Upper lobe of left lung (tissue), 4 donors: ENCODE measurements at regions not wholly inside any gene's neighbourhood (a gene's known extent, or its start where the extent isn't known, plus 50 kb on each side); places are given as distances from the start of the nearest gene placed in this dataset.
"Not testable (repeated sequence)": the region's sequence is repeated elsewhere in the genome, so short reads cannot be mapped to it uniquely, and the experiment has no call there.

ENCODE experiments used
- EP300 ChIP-seq, 4 donors: sonication (generic); formaldehyde crosslinking; IDR thresholded peaks; one replicate each; pipeline ENCODE4 v1.5.1; 2017; ENCODE audit warnings: antibody characterized with exemption in 4 of 4, control low read depth in 2 of 4
- POLR2A ChIP-seq, 4 donors: fragments of 450-650 bp; IDR thresholded peaks; one replicate each; pipeline ENCODE4 v1.5.1; 2016 to 2017; ENCODE audit warnings: antibody characterized with exemption in 4 of 4, mild to moderate bottlenecking in 2 of 4
- POLR2AphosphoS5 ChIP-seq, 2 donors: sonication (generic); formaldehyde crosslinking; IDR thresholded peaks; one replicate each; pipeline ENCODE4 v1.5.1; 2017; ENCODE audit warnings: antibody characterized with exemption in 2 of 2
- TF ChIP-seq, protein P1 (sequence below), 6 experiments: fragments of 450-650 bp in 4 of 6; fragments of 200-600 bp in 2 of 6; sonication (generic) in 2 of 6; IDR thresholded peaks; one replicate each; pipeline ENCODE4 v1.5.1; 2016 to 2019; ENCODE audit warnings: antibody characterized with exemption in 6 of 6

DNA sequence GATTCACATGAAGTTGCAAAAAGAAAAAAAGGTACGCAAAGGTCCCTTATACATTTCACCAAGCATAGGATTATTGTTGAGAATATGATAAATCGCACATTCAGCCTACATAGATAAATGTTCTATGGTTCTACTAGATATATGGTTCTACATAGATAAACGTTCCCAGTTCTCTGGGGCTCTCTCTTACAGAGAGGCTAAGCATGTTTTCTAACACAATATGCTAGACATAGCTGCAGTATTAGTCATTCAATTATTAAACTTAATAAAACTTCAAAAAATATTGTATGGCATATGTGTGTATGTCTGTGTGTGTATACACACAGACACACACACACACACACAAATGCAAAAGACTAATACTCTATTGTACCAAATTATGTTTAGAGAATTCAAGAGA is 60.4 kb downstream of the SPATA31A6 start:
- not testable (repeated sequence) for TF ChIP-seq POLR2AphosphoS5, POLR2A, EP300 (IDR thresholded peaks at IDR 0.05)
- TF ChIP-seq, protein P1, sequence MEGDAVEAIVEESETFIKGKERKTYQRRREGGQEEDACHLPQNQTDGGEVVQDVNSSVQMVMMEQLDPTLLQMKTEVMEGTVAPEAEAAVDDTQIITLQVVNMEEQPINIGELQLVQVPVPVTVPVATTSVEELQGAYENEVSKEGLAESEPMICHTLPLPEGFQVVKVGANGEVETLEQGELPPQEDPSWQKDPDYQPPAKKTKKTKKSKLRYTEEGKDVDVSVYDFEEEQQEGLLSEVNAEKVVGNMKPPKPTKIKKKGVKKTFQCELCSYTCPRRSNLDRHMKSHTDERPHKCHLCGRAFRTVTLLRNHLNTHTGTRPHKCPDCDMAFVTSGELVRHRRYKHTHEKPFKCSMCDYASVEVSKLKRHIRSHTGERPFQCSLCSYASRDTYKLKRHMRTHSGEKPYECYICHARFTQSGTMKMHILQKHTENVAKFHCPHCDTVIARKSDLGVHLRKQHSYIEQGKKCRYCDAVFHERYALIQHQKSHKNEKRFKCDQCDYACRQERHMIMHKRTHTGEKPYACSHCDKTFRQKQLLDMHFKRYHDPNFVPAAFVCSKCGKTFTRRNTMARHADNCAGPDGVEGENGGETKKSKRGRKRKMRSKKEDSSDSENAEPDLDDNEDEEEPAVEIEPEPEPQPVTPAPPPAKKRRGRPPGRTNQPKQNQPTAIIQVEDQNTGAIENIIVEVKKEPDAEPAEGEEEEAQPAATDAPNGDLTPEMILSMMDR (IDR thresholded peaks at IDR 0.05): not testable (repeated sequence)
